Frontal cortex (tissue), 3 donors: ENCODE measurements at regions not wholly inside any gene's neighbourhood (a gene's known extent, or its start where the extent isn't known, plus 50 kb on each side); places are given as distances from the start of the nearest gene placed in this dataset.
"Not testable (repeated sequence)": the region's sequence is repeated elsewhere in the genome, so short reads cannot be mapped to it uniquely, and the experiment has no call there.

Source experiments
- DNase-seq, 2 donors: peaks; one replicate each; pipeline ENCODE4 v3.0.0; 2012; ENCODE audit warnings: low spot score in 2 of 2
- FAIRE-seq: peaks from 2 replicates; lab custom pipeline; 2012; peaks lifted over from hg19 to GRCh38; lab: Jason Lieb, UNC
- donor health status: control.
- donor health status: control.
- donor health status: control.

- DNase-seq, result no peak
- no peak for FAIRE-seq
Observed at GRCh38 chr11:104713401-104713800, 184.9 kb downstream of the CASP12 start.

GRCh38 chr11:104705490-104706190, 192.6 kb downstream of the CASP12 start:
- FAIRE-seq, result no peak

GRCh38 chr11:104704888-104705287, 193.4 kb downstream of the CASP12 start:
- DNase-seq, result no peak
- no peak for FAIRE-seq

More at GRCh38 chr11:104705490-104706190, 192.6 kb downstream of the CASP12 start:
- DNase-seq, result no peak

- FAIRE-seq, result no peak
Observed at GRCh38 chr11:104704146-104704830, 194.0 kb downstream of the CASP12 start.

GRCh38 chr11:104700609-104701008, 197.7 kb downstream of the CASP12 start:
- FAIRE-seq (no peak), DNase-seq (no peak)

More at GRCh38 chr11:104704146-104704830, 194.0 kb downstream of the CASP12 start:
- DNase-seq, result no peak

- FAIRE-seq (no peak), DNase-seq (no peak)
Observed at GRCh38 chr11:104699981-104700380, 198.3 kb downstream of the CASP12 start.

- DNase-seq, result no peak
- FAIRE-seq, result no peak
Observed at GRCh38 chr11:104695065-104695463, 203.2 kb downstream of the CASP12 start.

GRCh38 chr11:104694259-104695064, 203.8 kb downstream of the CASP12 start:
- no peak for DNase-seq
- FAIRE-seq, result no peak

GRCh38 chr11:104692751-104693150, 205.5 kb downstream of the CASP12 start:
- DNase-seq (no peak), FAIRE-seq (no peak)

GRCh38 chr11:104691129-104691528, 207.1 kb downstream of the CASP12 start:
- no peak for DNase-seq
- no peak for FAIRE-seq

GRCh38 chr11:104690241-104690640, 208.0 kb downstream of the CASP12 start:
- DNase-seq (no peak), FAIRE-seq (no peak)

- no peak for DNase-seq
- no peak for FAIRE-seq
Observed at GRCh38 chr11:104688731-104689130, 209.5 kb downstream of the CASP12 start.

- FAIRE-seq (no peak), DNase-seq (no peak)
Observed at GRCh38 chr11:104682206-104682605, 216.1 kb downstream of the CASP12 start.

- FAIRE-seq, result no peak
- DNase-seq, result no peak
Observed at GRCh38 chr11:104679258-104679657, 219.0 kb downstream of the CASP12 start.

GRCh38 chr11:104678408-104678807, 219.9 kb downstream of the CASP12 start:
- DNase-seq, result no peak
- FAIRE-seq, result no peak

- not testable (repeated sequence) for DNase-seq, FAIRE-seq
Observed at GRCh38 chr11:104677069-104677468, 221.2 kb downstream of the CASP12 start.

- no peak for DNase-seq
- no peak for FAIRE-seq
Observed at GRCh38 chr11:104672897-104673296, 225.4 kb downstream of the CASP12 start.

GRCh38 chr11:104668797-104669463, 229.3 kb downstream of the CASP12 start:
- DNase-seq (no peak), FAIRE-seq (no peak)

GRCh38 chr11:104666624-104667023, 231.6 kb downstream of the CASP12 start:
- DNase-seq (no peak), FAIRE-seq (no peak)

- FAIRE-seq, result no peak
- no peak for DNase-seq
Observed at GRCh38 chr11:104665641-104666040, 232.6 kb downstream of the CASP12 start.
